Testis (tissue), 2 donors: ENCODE measurements at regions not wholly inside any gene's neighbourhood (a gene's known extent, or its start where the extent isn't known, plus 50 kb on each side); places are given as distances from the start of the nearest gene placed in this dataset.

Experiments
- CTCF ChIP-seq, 3 experiments: fragments of 450-650 bp in 2 of 3; fragments of 200-600 bp in 1 of 3; sonication (generic) in 1 of 3; IDR thresholded peaks; one replicate each; pipeline ENCODE4 v1.5.1; 2016 to 2019; ENCODE audit warnings: antibody characterized with exemption in 3 of 3, mild to moderate bottlenecking in 2 of 3, moderate library complexity in 1 of 3
- POLR2A ChIP-seq: fragments of 450-650 bp; IDR thresholded peaks from one replicate; pipeline ENCODE4 v1.6.1; 2017; ENCODE audit warnings: antibody characterized with exemption, mild to moderate bottlenecking, moderate library complexity

GRCh38 chr9:7549249-7549648, 250.3 kb downstream of the DMAC1 start:
- no peak for TF ChIP-seq CTCF (IDR thresholded peaks at IDR 0.05)
- no peak for TF ChIP-seq POLR2A
